Stimulated activated CD8-positive, alpha-beta memory T cell treated with anti-CD3 and anti-CD28 coated beads, Interleukin-15, amount 100 ng/mL, for 1 hour (primary cell): ENCODE measurements at regions not wholly inside any gene's neighbourhood (a gene's known extent, or its start where the extent isn't known, plus 50 kb on each side); places are given as distances from the start of the nearest gene placed in this dataset.
"Not testable (repeated sequence)": the region's sequence is repeated elsewhere in the genome, so short reads cannot be mapped to it uniquely, and the experiment has no call there.

Experiments
- DNase-seq: peaks from one replicate; pipeline ENCODE4 v3.0.0-alpha.2; 2020; ENCODE audit warnings: low read depth

- DNase-seq = no peak
Observed at GRCh38 chr7:36037121-36037662, 115.9 kb upstream of the EEPD1 start.

- no peak for DNase-seq
Observed at GRCh38 chr7:36038063-36038721, 114.9 kb upstream of the EEPD1 start.

- DNase-seq = no peak
Observed at GRCh38 chr7:36039243-36039642, 113.8 kb upstream of the EEPD1 start.

- DNase-seq = no peak
Observed at GRCh38 chr7:36039671-36040070, 113.4 kb upstream of the EEPD1 start.

- no peak for DNase-seq
Observed at GRCh38 chr7:36040679-36041078, 112.4 kb upstream of the EEPD1 start.

GRCh38 chr7:36044101-36044892 is 108.8 kb upstream of the EEPD1 start:
- DNase-seq = no peak

GRCh38 chr7:36045326-36045725 is 107.7 kb upstream of the EEPD1 start:
- no peak for DNase-seq

- DNase-seq = no peak
Observed at GRCh38 chr7:36045830-36046341, 107.2 kb upstream of the EEPD1 start.

GRCh38 chr7:36047091-36047658 is 105.9 kb upstream of the EEPD1 start:
- DNase-seq = no peak

- no peak for DNase-seq
Observed at GRCh38 chr7:36048141-36048901, 104.7 kb upstream of the EEPD1 start.

- no peak for DNase-seq
Observed at GRCh38 chr7:36048902-36049240, 104.2 kb upstream of the EEPD1 start.

GRCh38 chr7:36051501-36051900 is 101.6 kb upstream of the EEPD1 start:
- DNase-seq = no peak

- DNase-seq = no peak
Observed at GRCh38 chr7:36053589-36053988, 99.5 kb upstream of the EEPD1 start.

- DNase-seq = no peak
Observed at GRCh38 chr7:36054637-36055036, 98.4 kb upstream of the EEPD1 start.

GRCh38 chr7:36055207-36055606 is 97.8 kb upstream of the EEPD1 start:
- no peak for DNase-seq

- no peak for DNase-seq
Observed at GRCh38 chr7:36057323-36057722, 95.7 kb upstream of the EEPD1 start.

GRCh38 chr7:36058020-36058592 is 94.9 kb upstream of the EEPD1 start:
- DNase-seq = no peak

GRCh38 chr7:36060388-36060787 is 92.7 kb upstream of the EEPD1 start:
- not testable (repeated sequence) for DNase-seq

- no peak for DNase-seq
Observed at GRCh38 chr7:36062154-36062815, 90.8 kb upstream of the EEPD1 start.

- DNase-seq = no peak
Observed at GRCh38 chr7:36064676-36065075, 88.4 kb upstream of the EEPD1 start.
